ENCODE measurements at regions not wholly inside any gene's neighbourhood (a gene's known extent, or its start where the extent isn't known, plus 50 kb on each side); places are given as distances from the start of the nearest gene placed in this dataset.

GRCh38 chr12:124451637-124452243 is 115.7 kb downstream of the NCOR2 start:
- no peak overlapping the region for H2AFZ ChIP-seq
- no peaks in the 10 kb centered on the region; the same call in 1 of the 2 replicates for H3K36me3 ChIP-seq (ENCODE audit: low read depth)
- no peak overlapping the region for H3K4me2 ChIP-seq (ENCODE audit: unreplicated experiment)
- H4K20me1 ChIP-seq (ENCODE audit: insufficient read depth), result no peaks in the 10 kb centered on the region
- no peaks in the 10 kb centered on the region for H3K27me3 ChIP-seq (replicated peaks; ENCODE audit: insufficient read depth)
- H3K79me2 ChIP-seq (ENCODE audit: insufficient read depth), result peaks cover 38% of the 10 kb centered on the region
- H3K9ac ChIP-seq, result no peak overlapping the region
- H3K4me1 ChIP-seq (ENCODE audit: insufficient read depth), result peaks cover 26% of the 10 kb centered on the region
- H3K9me3 ChIP-seq (ENCODE audit: low read depth), result no peaks in the 10 kb centered on the region
- no peak for DNase-seq
- WGBS, 2 experiments (ENCODE audit: low coverage in 1 of 2, low lambda C conversion rate in 2 of 2, missing lambda C conversion rate in 2 of 2), result 82% methylated on average over 8 to 11 of the region's 12 CpGs
- no peak overlapping the region for H3K27ac ChIP-seq
- H3F3A ChIP-seq (ENCODE audit: insufficient read depth), result peaks cover 24% of the 10 kb centered on the region
- no peak overlapping the region for H3K4me3 ChIP-seq
- no peak for TF ChIP-seq EZH2phosphoT487 (IDR thresholded peaks at IDR 0.05; ENCODE audit: insufficient read depth, low read depth)
- TF ChIP-seq EZH2 (IDR thresholded peaks at IDR 0.05; ENCODE audit: insufficient read depth, poor library complexity, severe bottlenecking), result no peak
- in situ Hi-C loops (cut with MboI), result no loop called here
- no peaks in the 10 kb centered on the region for H3K9me2 ChIP-seq (ENCODE audit: insufficient read depth)

- 96 to 97% methylated on average over 11 of the region's 11 CpGs for WGBS, 2 experiments (ENCODE audit: low coverage in 1 of 2, low lambda C conversion rate in 2 of 2, missing lambda C conversion rate in 2 of 2)
- Histone ChIP-seq H3K9me2 (ENCODE audit: insufficient read depth) (no peaks in the 10 kb centered on the region), H2AFZ (no peak overlapping the region), H3F3A (ENCODE audit: insufficient read depth) (peaks cover 24% of the 10 kb centered on the region), H3K27ac (no peak overlapping the region), H4K20me1 (ENCODE audit: insufficient read depth) (no peaks in the 10 kb centered on the region), H3K36me3 (ENCODE audit: low read depth) (no peaks in the 10 kb centered on the region; the same call in 1 of the 2 replicates), H3K9me3 (ENCODE audit: low read depth) (no peaks in the 10 kb centered on the region), H3K4me1 (ENCODE audit: insufficient read depth) (peaks cover 26% of the 10 kb centered on the region), H3K4me2 (ENCODE audit: unreplicated experiment) (no peak overlapping the region), H3K27me3 (replicated peaks; ENCODE audit: insufficient read depth) (no peaks in the 10 kb centered on the region), H3K9ac (no peak overlapping the region), H3K4me3 (no peak overlapping the region), H3K79me2 (ENCODE audit: insufficient read depth) (peaks cover 43% of the 10 kb centered on the region)
- no peak for DNase-seq
- TF ChIP-seq EZH2phosphoT487 (IDR thresholded peaks at IDR 0.05; ENCODE audit: insufficient read depth, low read depth), result no peak
- in situ Hi-C loops (cut with MboI), result no loop called here
Observed at GRCh38 chr12:124451016-124451415, 116.4 kb downstream of the NCOR2 start.

- H3K4me2 ChIP-seq (ENCODE audit: unreplicated experiment), result no peak overlapping the region
- in situ Hi-C loops (cut with MboI), result no loop called here
- no peaks in the 10 kb centered on the region for H3K9me2 ChIP-seq (ENCODE audit: insufficient read depth)
- peaks cover 45% of the 10 kb centered on the region for H3K79me2 ChIP-seq (ENCODE audit: insufficient read depth)
- H3K9ac ChIP-seq, result no peak overlapping the region
- TF ChIP-seq EZH2phosphoT487 (IDR thresholded peaks at IDR 0.05; ENCODE audit: insufficient read depth, low read depth), result no peak
- TF ChIP-seq EZH2 (IDR thresholded peaks at IDR 0.05; ENCODE audit: insufficient read depth, poor library complexity, severe bottlenecking), result no peak
- 94% methylated on average over 15 of the region's 15 CpGs for WGBS, 2 experiments (ENCODE audit: low coverage in 1 of 2, low lambda C conversion rate in 2 of 2, missing lambda C conversion rate in 2 of 2)
- H3K9me3 ChIP-seq (ENCODE audit: low read depth), result no peaks in the 10 kb centered on the region
- H3K36me3 ChIP-seq (ENCODE audit: low read depth), result no peaks in the 10 kb centered on the region; the same call in 1 of the 2 replicates
- H3K4me1 ChIP-seq (ENCODE audit: insufficient read depth), result peaks cover 26% of the 10 kb centered on the region
- no peaks in the 10 kb centered on the region for H4K20me1 ChIP-seq (ENCODE audit: insufficient read depth)
- H3K27me3 ChIP-seq (replicated peaks; ENCODE audit: insufficient read depth), result no peaks in the 10 kb centered on the region
- no peak for DNase-seq
- H3F3A ChIP-seq (ENCODE audit: insufficient read depth), result peaks cover 24% of the 10 kb centered on the region
- no peak overlapping the region for H2AFZ ChIP-seq
- no peak overlapping the region for H3K27ac ChIP-seq
- no peak overlapping the region for H3K4me3 ChIP-seq
Observed at GRCh38 chr12:124450376-124450750, 117.0 kb downstream of the NCOR2 start.

DNA sequence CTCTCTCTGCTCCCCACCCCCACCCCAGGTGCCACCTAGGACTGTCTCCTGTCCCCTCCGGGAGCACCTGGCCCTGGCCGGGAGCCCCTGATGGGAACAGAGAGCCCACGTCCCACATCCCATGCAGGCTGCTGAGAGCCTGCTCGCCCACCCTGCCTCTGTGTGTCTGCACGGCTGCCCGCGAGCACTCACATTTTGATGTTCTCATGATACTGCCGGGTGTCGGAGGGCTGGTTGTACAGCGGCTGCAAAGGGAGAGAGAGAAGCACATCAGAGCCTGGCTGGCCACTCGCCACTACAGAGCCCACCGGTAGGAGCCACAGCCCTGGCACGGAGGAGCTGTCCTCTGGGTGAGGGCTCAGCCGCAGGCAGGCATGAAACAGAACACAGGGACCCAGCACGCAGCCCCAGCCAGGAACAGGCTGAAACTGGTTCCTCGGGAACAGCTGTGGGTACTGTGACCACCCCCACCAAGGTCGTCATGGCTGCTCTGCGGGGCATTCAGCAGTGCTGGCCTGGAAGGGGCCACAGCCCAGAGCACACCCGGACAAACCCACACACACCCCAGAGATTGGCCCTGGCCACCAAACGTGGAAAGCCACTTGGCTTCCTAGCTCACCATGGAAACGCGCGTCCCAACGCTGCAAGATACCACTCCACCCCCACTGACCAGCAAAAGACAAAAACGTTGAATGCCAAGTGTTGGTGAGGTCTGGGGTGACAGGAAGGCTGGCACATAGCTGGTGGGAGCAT is 117.6 kb downstream of the NCOR2 start:
- DNase-seq, result no peak
- H4K20me1 ChIP-seq (ENCODE audit: insufficient read depth), result no peaks in the 10 kb centered on the region
- WGBS, 2 experiments (ENCODE audit: low coverage in 1 of 2, low lambda C conversion rate in 2 of 2, missing lambda C conversion rate in 2 of 2), result 88 to 93% methylated on average over 22 to 25 of the region's 25 CpGs

More for the DNA sequence above, 117.6 kb downstream of the NCOR2 start:
- Histone ChIP-seq H3K4me1 (ENCODE audit: insufficient read depth) (peaks cover 26% of the 10 kb centered on the region), H3K9me2 (ENCODE audit: insufficient read depth) (no peaks in the 10 kb centered on the region), H3K79me2 (ENCODE audit: insufficient read depth) (peaks cover 45% of the 10 kb centered on the region), H2AFZ (no peak overlapping the region), H3K4me2 (ENCODE audit: unreplicated experiment) (no peak overlapping the region), H3K36me3 (ENCODE audit: low read depth) (no peaks in the 10 kb centered on the region; the same call in 1 of the 2 replicates), H3K4me3 (no peak overlapping the region), H3K9ac (no peak overlapping the region), H3K9me3 (ENCODE audit: low read depth) (no peaks in the 10 kb centered on the region), H3K27me3 (replicated peaks; ENCODE audit: insufficient read depth) (no peaks in the 10 kb centered on the region), H3K27ac (no peak overlapping the region), H3F3A (ENCODE audit: insufficient read depth) (peaks cover 19% of the 10 kb centered on the region)
- in situ Hi-C loops (cut with MboI), result no loop called here
- no peak for TF ChIP-seq EZH2 (IDR thresholded peaks at IDR 0.05; ENCODE audit: insufficient read depth, poor library complexity, severe bottlenecking)

Data from GM23248 (cell line).